HG02973 (cell line): ENCODE measurements at regions not wholly inside any gene's neighbourhood (a gene's known extent, or its start where the extent isn't known, plus 50 kb on each side); places are given as distances from the start of the nearest gene placed in this dataset.
A peak's percentile ranks its signal among the peaks of the same experiment; 100 is the strongest.

Experiments used
- ATAC-seq: cut with Tn5 transposase; IDR thresholded peaks from one replicate; pipeline ENCODE4 v1.9.1; 2021; ENCODE audit warnings: moderate library complexity; ENCODE audit not compliant: unreplicated experiment

DNA sequence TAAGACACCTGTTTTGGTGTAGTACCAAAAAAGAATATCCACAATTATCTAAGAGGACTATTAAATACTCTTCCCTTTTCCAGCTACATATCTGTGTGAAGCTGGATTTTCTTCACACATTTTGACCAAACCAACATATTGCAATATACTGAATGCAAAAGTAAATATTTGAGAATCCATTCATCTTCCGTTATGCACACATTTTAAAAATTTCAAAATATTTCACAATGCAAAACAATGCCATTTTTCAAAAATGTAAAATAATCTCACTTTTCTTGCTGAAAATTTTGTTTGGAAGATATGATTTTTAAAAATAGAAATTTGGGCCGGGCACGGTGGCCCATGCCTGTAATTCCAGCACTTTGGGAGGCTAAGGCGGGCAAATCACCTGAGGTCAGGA lies 133.9 kb upstream of the FUT8 start:
- ATAC-seq, result no peak

GRCh38 chr14:65279510-65279909 lies 133.0 kb upstream of the FUT8 start:
- ATAC-seq, result no peak

- ATAC-seq, result no peak
Measured at GRCh38 chr14:65279958-65280357, 132.6 kb upstream of the FUT8 start.

- no peak for ATAC-seq
Measured at GRCh38 chr14:65280653-65281052, 131.9 kb upstream of the FUT8 start.

DNA sequence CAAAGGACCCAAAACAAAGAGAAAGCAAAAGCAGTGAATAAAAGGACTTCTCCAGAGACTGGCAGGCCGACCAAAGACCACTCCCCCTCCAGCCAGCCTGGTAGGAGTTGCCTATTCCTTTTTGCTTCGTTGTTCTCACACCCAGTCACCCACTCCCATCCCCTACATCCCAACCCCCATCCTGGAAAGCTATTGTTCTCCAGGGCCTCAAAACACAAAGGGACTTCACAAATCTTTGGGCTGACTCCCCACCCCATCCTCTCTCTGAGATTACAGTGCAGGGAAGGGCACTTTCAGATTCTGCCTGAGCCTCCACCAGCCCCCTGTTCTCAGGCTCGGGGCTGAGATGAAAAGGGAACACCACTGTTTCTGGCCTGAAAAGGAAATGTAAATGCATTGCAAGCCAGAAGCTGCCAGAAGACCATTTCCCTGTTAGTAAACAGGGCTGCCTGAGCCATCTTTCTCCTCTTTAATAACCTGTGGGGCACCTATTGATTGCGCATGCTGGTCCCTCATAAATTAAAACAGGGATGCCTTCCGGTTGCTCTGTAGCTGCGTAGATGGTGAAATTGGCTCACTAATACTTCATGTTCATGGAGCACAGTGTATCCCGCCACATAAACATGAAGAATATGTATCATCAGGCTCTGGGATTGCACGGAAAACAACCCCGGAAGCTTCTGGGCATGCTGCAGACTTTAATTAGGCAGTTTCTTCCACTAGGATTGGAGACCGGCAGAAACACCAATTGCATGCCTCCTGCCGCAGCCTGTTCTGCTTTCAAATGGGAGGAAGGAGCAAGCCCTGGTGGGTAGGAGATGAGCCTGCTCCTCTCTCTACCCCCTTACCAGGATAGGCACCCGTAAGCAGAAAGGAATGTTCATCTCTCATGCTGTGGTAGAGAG lies 130.3 kb upstream of the FUT8 start:
- no peak for ATAC-seq

DNA sequence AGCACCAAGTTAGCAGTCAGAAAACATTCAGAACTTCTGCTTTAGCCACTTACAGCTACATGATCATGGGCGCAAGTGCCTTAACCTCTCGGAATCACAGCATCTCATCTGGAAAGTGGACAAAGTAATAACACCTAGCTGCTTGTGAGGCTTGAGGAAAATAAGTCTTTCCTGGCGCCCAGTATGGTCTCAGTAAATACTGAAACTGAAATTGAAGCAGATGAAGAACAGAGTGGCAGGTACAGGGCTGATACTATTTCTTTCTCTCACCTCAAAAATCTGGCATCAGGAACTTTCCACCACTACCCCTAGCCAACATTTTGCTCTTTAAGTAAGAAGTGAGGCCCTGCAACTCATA lies 129.7 kb upstream of the FUT8 start:
- no peak for ATAC-seq

DNA sequence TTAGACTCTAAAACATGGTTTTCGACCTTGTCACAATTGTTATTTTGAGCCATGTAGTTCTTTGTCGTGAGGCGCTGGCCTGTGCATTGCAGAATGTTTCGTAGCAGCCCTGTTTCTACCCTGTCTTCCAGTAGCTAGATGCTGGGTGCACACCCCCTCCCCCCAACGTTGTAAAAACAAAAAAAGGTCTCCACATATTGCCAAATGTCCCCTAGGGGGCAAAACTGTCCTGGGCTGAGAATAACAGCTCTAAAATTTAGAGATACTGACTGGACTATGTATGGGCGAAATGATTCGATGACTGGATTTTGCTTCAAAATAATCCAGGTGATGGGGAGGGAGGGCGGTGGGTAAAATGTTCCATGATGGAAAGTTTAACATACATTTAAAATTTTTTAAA lies 126.1 kb upstream of the FUT8 start:
- ATAC-seq, result no peak

DNA sequence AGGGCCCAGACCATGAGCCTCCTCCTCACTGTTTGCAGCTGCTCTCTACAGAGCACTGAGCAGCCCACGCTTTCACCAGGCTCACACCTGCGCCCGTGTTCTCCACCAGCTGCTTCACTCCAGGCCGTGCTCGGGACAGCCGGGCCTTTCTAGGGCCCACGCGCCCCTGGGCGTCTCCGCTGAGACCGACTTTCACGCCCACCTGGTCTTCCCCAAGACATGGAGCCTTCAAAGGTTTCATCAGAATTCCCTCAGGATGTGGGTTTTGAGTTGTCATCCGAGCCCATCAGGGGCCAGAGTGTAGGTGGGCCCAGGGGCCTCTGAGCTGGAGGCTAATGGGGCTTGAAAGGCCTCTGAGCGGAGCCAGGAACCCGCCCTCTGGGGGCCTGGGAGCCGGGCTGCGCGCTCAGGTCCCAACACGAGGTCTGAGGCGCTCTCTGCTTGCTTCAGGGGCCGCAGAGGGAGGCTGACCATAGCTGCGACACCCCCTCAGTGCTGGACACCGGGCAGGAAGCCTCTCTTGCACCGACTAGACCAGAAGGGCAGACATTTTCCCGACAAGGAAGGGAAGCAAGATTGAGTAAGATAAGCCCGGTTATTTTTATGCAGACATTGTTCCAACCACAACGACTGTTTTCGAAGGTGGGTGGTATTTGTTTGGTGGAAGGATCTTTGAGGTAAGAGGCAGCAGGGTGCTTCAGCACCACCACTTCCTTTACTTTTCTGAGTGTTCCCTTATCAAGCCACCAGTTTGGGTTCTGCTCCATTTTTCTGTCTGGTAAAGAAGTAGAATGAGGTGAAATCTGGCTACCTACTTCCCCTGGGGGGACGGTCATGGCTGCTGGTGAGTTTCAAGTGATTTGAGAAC lies 125.0 kb upstream of the FUT8 start:
- ATAC-seq, result peak; percentile 75

GRCh38 chr14:65290830-65291229 lies 121.7 kb upstream of the FUT8 start:
- no peak for ATAC-seq

- no peak for ATAC-seq
Measured at GRCh38 chr14:65291531-65291930, 121.0 kb upstream of the FUT8 start.

DNA sequence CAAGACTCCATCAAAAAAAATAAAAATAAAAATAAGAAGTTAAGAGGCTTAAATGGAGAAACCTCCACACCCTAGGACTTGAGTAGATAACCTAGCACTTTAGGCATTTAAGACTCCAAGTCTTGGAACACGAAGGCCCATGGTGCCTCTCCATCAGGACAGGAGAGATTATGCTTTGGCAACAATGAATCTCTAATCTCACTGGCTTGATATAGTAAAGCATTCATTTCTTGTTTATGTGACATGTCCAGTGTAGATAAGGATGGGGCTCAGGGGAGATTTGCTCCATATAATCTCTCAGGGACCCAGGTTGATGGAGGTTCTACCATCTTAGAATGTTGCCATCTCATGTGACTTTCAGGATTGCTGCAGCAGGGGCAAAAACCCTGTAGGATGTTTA lies 117.7 kb upstream of the FUT8 start:
- ATAC-seq, result no peak

GRCh38 chr14:65296402-65296801 lies 116.1 kb upstream of the FUT8 start:
- ATAC-seq, result no peak

GRCh38 chr14:65296876-65297275 lies 115.7 kb upstream of the FUT8 start:
- ATAC-seq, result no peak

DNA sequence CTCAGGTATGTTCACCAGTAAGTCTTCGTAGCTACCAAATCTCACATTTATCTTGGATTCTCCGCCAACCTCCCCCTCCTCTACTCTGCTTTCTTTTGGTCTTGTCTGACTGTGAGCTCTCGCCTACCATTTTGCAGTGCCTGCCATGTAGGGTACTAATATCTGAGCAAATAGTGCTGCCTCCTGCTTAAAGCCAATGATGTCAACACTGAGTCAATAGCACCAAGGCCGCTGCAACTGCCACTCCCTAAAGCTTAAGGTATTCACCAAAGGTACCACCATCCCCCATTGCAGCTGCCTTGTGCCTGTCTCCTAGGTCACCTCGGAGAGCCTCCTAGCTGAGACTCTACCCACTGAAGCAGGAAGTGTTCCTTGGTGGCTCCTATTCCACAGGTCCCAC lies 114.8 kb upstream of the FUT8 start:
- ATAC-seq, result no peak

DNA sequence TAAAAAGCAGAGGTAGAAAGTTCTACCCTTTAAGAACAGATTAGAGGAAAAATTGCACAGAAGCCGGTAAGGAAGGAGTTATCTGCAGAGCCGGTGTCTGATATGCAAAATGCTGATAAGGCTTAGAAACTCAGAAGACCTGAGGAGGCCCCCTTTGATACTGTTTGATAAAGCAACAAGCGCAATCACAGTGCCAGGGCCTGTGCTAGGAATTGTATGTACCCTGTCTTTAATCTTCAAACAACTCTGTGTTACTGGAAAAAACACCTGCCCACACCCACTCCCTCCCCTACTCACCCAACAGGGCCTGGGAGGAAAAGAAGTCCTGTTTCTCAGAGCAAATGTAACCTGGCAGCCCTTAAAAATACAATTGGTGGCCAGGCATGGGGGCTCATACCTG lies 112.7 kb upstream of the FUT8 start:
- ATAC-seq, result no peak

DNA sequence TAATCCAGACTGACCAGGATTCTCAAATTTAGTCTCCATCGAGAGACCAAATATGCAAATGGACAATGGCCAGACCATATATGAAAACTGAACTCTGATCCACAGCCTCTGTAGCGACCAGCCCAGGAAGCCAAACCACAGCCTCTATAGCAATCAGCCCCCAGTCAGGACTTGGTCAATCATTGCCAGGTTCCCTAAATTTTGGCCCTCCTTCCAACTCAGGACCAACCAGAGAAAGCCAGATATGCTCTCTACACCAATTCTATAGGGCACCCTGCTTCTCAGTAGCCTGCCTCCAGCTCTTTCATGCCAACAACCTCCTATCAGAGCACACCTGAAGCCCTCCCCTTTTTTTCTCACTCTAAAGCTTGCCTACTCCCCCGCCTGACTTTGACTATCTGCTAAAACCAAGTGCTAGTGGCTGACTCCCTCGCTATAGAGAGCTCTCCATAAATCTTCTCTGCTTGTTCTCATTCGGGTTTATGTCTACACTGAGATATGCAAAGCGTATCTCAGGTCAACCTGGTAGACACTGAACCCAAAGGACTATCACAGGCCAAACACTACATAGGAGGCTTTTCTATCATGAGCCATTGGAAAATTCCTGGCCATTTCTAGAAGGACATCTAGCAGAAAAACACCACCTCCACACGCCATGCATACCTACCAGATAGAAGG lies 110.5 kb upstream of the FUT8 start:
- peak; percentile 47 for ATAC-seq

GRCh38 chr14:65302571-65303189 lies 109.8 kb upstream of the FUT8 start:
- ATAC-seq, result peak; percentile 46

DNA sequence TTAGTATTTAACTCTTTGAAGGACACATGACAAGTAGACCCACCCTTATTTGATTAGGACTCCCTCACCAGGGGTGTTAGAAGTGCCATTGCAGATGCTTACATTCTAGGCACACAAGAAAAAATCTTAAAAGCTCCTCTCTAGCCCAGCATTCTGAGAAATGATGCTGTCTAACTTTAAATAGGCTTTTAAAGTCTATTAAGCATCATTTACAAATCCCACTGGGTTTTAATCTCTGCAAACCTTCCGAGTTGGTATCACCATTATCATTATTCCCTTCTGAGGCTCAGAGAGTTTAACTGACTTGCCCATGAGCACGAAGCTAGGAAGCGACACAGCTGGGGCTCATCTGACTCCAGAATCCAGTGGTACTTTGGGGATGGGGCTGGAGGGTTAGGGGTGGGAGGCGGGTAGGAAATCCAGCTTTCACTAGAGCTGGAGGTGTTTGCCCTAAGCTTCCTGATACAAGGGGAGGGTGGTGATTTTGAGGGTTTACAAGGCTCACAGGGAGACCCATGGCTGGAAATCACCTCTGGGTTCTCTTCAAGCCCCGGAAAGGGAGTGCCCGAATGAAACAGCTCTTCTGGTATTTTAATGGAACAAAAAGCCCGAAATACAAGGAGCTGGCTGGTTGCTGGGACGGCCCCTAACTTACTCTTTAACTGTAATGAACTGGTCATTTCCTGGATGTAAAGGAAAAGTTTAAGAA lies 109.2 kb upstream of the FUT8 start:
- ATAC-seq, result peak; percentile 7

GRCh38 chr14:65303899-65304222 lies 108.7 kb upstream of the FUT8 start:
- no peak for ATAC-seq

DNA sequence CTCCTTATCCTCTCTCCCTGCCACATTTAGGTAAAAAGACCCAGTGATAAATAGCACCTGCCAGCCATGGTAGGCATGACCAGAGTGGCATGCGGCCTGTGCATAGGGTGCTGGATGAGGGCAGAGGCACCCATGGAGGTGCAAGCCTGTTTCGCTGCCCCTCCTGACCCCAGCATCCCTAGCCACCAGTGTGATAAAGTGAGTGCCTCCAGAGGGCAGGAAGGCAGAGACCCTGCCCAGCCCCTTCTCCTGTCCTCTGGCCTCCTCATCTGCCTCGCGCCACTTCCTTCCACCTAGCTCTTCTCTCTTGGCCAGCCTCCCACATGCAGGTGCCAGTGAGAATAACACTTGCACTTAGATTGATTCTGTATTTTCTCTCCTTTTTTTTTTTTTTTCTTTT lies 108.3 kb upstream of the FUT8 start:
- ATAC-seq, result no peak

- no peak for ATAC-seq
Measured at GRCh38 chr14:65304963-65305362, 107.6 kb upstream of the FUT8 start.
